ENCODE measurements at regions not wholly inside any gene's neighbourhood (a gene's known extent, or its start where the extent isn't known, plus 50 kb on each side); places are given as distances from the start of the nearest gene placed in this dataset.
A peak's percentile ranks its signal among the peaks of the same experiment; 100 is the strongest.

GRCh38 chr3:40855871-40856270 is 331.1 kb downstream of the ZNF621 start:
- DNase-seq (ENCODE audit: low read depth, low spot score) = no peak

GRCh38 chr3:40858364-40859115 is 333.8 kb downstream of the ZNF621 start:
- DNase-seq (ENCODE audit: low read depth, low spot score) = no peak

- DNase-seq (ENCODE audit: low read depth, low spot score) = no peak
These were observed 336.4 kb upstream of the CTNNB1 start for GRCh38 chr3:40862946-40863345.

GRCh38 chr3:40864146-40864782 is 335.0 kb upstream of the CTNNB1 start:
- no peak for DNase-seq (ENCODE audit: low read depth, low spot score)

- no peak for DNase-seq (ENCODE audit: low read depth, low spot score)
These were observed 334.4 kb upstream of the CTNNB1 start for GRCh38 chr3:40864915-40865314.

GRCh38 chr3:40867797-40868196 is 331.5 kb upstream of the CTNNB1 start:
- no peak for DNase-seq (ENCODE audit: low read depth, low spot score)

- no peak for DNase-seq (ENCODE audit: low read depth, low spot score)
These were observed 330.3 kb upstream of the CTNNB1 start for GRCh38 chr3:40869013-40869412.

GRCh38 chr3:40869939-40870338 is 329.4 kb upstream of the CTNNB1 start:
- DNase-seq (ENCODE audit: low read depth, low spot score) = no peak

- DNase-seq (ENCODE audit: low read depth, low spot score) = peak; percentile 69
These were observed 327.9 kb upstream of the CTNNB1 start for GRCh38 chr3:40871394-40871793.

GRCh38 chr3:40872258-40872920 is 326.9 kb upstream of the CTNNB1 start:
- peak; percentile 34 for DNase-seq (ENCODE audit: low read depth, low spot score)

- peak; percentile 41 for DNase-seq (ENCODE audit: low read depth, low spot score)
These were observed 325.8 kb upstream of the CTNNB1 start for GRCh38 chr3:40873476-40873875.

- no peak for DNase-seq (ENCODE audit: low read depth, low spot score)
These were observed 325.2 kb upstream of the CTNNB1 start for GRCh38 chr3:40873934-40874699.

- DNase-seq (ENCODE audit: low read depth, low spot score) = no peak
These were observed 323.7 kb upstream of the CTNNB1 start for GRCh38 chr3:40875581-40875980.

- no peak for DNase-seq (ENCODE audit: low read depth, low spot score)
These were observed 323.3 kb upstream of the CTNNB1 start for GRCh38 chr3:40876009-40876408.

- no peak for DNase-seq (ENCODE audit: low read depth, low spot score)
These were observed 322.8 kb upstream of the CTNNB1 start for GRCh38 chr3:40876496-40876895.

GRCh38 chr3:40877631-40878463 is 321.5 kb upstream of the CTNNB1 start:
- no peak for DNase-seq (ENCODE audit: low read depth, low spot score)

GRCh38 chr3:40878464-40878905 is 320.8 kb upstream of the CTNNB1 start:
- no peak for DNase-seq (ENCODE audit: low read depth, low spot score)

GRCh38 chr3:40885430-40885829 is 313.9 kb upstream of the CTNNB1 start:
- DNase-seq (ENCODE audit: low read depth, low spot score) = no peak

GRCh38 chr3:40886660-40887425 is 312.5 kb upstream of the CTNNB1 start:
- DNase-seq (ENCODE audit: low read depth, low spot score) = no peak

GRCh38 chr3:40891186-40891585 is 308.1 kb upstream of the CTNNB1 start:
- no peak for DNase-seq (ENCODE audit: low read depth, low spot score)

Measured in ELF-1 (cell line).